ENCODE measurements at regions not wholly inside any gene's neighbourhood (a gene's known extent, or its start where the extent isn't known, plus 50 kb on each side); places are given as distances from the start of the nearest gene placed in this dataset.

DNA sequence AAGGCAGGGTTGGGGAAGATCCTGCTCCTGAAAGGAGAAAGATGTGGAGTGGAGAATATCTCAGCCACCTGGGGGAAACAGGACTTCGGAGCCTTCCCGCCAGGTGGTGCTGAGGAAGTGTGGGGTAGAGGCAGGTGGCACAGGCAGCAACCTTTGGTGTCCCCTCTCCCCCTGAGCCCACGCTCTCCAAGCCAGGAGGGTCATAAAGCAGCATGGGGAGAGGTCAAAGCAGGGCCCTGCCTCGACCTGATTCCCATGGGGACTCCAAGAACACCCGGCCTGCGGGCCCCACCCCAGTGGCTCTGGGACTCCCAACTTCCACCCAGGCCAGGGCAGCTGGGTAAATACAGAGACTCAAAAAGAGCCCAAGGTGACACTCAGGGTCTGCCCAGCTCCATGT lies 54.3 kb upstream of the SLC66A3 start:
- TF ChIP-seq SP1 (IDR thresholded peaks at IDR 0.05) (no peak), BHLHE40 (IDR thresholded peaks at IDR 0.05; ENCODE audit: borderline replicate concordance) (no peak), FOXM1 (IDR thresholded peaks at IDR 0.05; ENCODE audit: borderline replicate concordance) (no peak), FOXK2 (IDR thresholded peaks at IDR 0.05) (no peak), LEF1 (IDR thresholded peaks at IDR 0.05; ENCODE audit: borderline replicate concordance) (no peak), SUZ12 (IDR thresholded peaks at IDR 0.05) (no peak), ELF4 (IDR thresholded peaks at IDR 0.05) (no peak), NFRKB (IDR thresholded peaks at IDR 0.05) (no peak), L3MBTL2 (conservative IDR thresholded peaks at IDR 0.05) (no peak), TARDBP (IDR thresholded peaks at IDR 0.05) (no peak), ARNT (IDR thresholded peaks at IDR 0.05) (no peak), HDGF (IDR thresholded peaks at IDR 0.05; ENCODE audit: borderline replicate concordance) (no peak)
- TF ChIP-seq, protein P1, sequence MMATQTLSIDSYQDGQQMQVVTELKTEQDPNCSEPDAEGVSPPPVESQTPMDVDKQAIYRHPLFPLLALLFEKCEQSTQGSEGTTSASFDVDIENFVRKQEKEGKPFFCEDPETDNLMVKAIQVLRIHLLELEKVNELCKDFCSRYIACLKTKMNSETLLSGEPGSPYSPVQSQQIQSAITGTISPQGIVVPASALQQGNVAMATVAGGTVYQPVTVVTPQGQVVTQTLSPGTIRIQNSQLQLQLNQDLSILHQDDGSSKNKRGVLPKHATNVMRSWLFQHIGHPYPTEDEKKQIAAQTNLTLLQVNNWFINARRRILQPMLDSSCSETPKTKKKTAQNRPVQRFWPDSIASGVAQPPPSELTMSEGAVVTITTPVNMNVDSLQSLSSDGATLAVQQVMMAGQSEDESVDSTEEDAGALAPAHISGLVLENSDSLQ (IDR thresholded peaks at IDR 0.05): no peak

Data from HEK293T (cell line).